Muscle of leg (tissue), 3 donors: ENCODE measurements at regions not wholly inside any gene's neighbourhood (a gene's known extent, or its start where the extent isn't known, plus 50 kb on each side); places are given as distances from the start of the nearest gene placed in this dataset.

Experiments
- DNase-seq: peaks from one replicate; pipeline ENCODE4 v3.0.0; 2013
- H3K27ac ChIP-seq: one replicate; pipeline ENCODE4 v1.5.1; 2013; ENCODE audit warnings: mild to moderate bottlenecking, low read length, control low read depth
- H3K27me3 ChIP-seq: one replicate; pipeline ENCODE4 v1.6.1; 2013; ENCODE audit warnings: low read length; ENCODE audit not compliant: control insufficient read depth, insufficient read depth
- H3K36me3 ChIP-seq: one replicate; pipeline ENCODE4 v1.6.1; 2013; ENCODE audit warnings: low read length; ENCODE audit not compliant: control insufficient read depth, insufficient read depth
- H3K4me1 ChIP-seq: one replicate; pipeline ENCODE4 v1.6.1; 2013; ENCODE audit warnings: low read length; ENCODE audit not compliant: control insufficient read depth, insufficient read depth
- H3K4me3 ChIP-seq: one replicate; pipeline ENCODE4 v1.5.1; 2013; ENCODE audit warnings: low read length, control low read depth
- H3K9me3 ChIP-seq: replicated peaks from 2 replicates; pipeline ENCODE4 v1.6.1; 2013; ENCODE audit warnings: low read depth, low read length; ENCODE audit not compliant: control insufficient read depth
- WGBS: methylation state at CpG from one replicate; pipeline ENCODE4 v1.1.5; 2013; ENCODE audit warnings: missing lambda C conversion rate; ENCODE audit not compliant: insufficient coverage; 5-methylcytosine and 5-hydroxymethylcytosine counted together

- DNase-seq = peak; percentile 39
- Histone ChIP-seq H3K27me3 (peaks cover 4% of the 10 kb centered on the region), H3K4me1 (no peaks in the 10 kb centered on the region), H3K36me3 (no peaks in the 10 kb centered on the region), H3K27ac (no peak overlapping the region), H3K9me3 (no peaks in the 10 kb centered on the region), H3K4me3 (no peak overlapping the region)
- 40% methylated on average over 10 of the region's 10 CpGs for WGBS
These were observed 1378.9 kb downstream of the TBC1D22A start for GRCh38 chr22:48141301-48141700.

GRCh38 chr22:48140261-48140813 is 1377.9 kb downstream of the TBC1D22A start:
- no peak for DNase-seq
- Histone ChIP-seq H3K36me3 (no peaks in the 10 kb centered on the region), H3K4me1 (no peaks in the 10 kb centered on the region), H3K4me3 (no peak overlapping the region), H3K27ac (no peak overlapping the region), H3K9me3 (no peaks in the 10 kb centered on the region), H3K27me3 (peaks cover 3% of the 10 kb centered on the region)
- WGBS = 83% methylated on average over 9 of the region's 10 CpGs

- Histone ChIP-seq H3K9me3 (no peaks in the 10 kb centered on the region), H3K27me3 (peaks cover 3% of the 10 kb centered on the region), H3K4me3 (no peak overlapping the region), H3K4me1 (no peaks in the 10 kb centered on the region), H3K36me3 (no peaks in the 10 kb centered on the region), H3K27ac (no peak overlapping the region)
- no peak for DNase-seq
- WGBS = 65% methylated on average over 7 of the region's 8 CpGs
These were observed 1377.3 kb downstream of the TBC1D22A start for GRCh38 chr22:48139776-48140175.

- 49% methylated on average over 10 of the region's 11 CpGs for WGBS
- no peaks in the 10 kb centered on the region for H3K4me1 ChIP-seq
- H3K27ac ChIP-seq = no peak overlapping the region
- peaks cover 2% of the 10 kb centered on the region for H3K9me3 ChIP-seq
- H3K4me3 ChIP-seq = no peak overlapping the region
- peaks cover 3% of the 10 kb centered on the region for H3K27me3 ChIP-seq
- no peak for DNase-seq
- no peaks in the 10 kb centered on the region for H3K36me3 ChIP-seq
These were observed 1376.4 kb downstream of the TBC1D22A start for GRCh38 chr22:48138855-48139254.

GRCh38 chr22:48138427-48138826 is 1376.0 kb downstream of the TBC1D22A start:
- Histone ChIP-seq H3K27me3 (peaks cover 3% of the 10 kb centered on the region), H3K4me3 (no peak overlapping the region), H3K36me3 (no peaks in the 10 kb centered on the region), H3K9me3 (peaks cover 2% of the 10 kb centered on the region), H3K27ac (no peak overlapping the region), H3K4me1 (no peaks in the 10 kb centered on the region)
- no CpG with 5 or more reads among the region's 3 CpGs for WGBS
- no peak for DNase-seq

- H3K9me3 ChIP-seq = peaks cover 2% of the 10 kb centered on the region
- no peaks in the 10 kb centered on the region for H3K4me1 ChIP-seq
- H3K4me3 ChIP-seq = no peak overlapping the region
- WGBS = 37% methylated on average over 7 of the region's 10 CpGs
- peak; percentile 38 for DNase-seq
- no peak overlapping the region for H3K27ac ChIP-seq
- no peaks in the 10 kb centered on the region for H3K36me3 ChIP-seq
- H3K27me3 ChIP-seq = peaks cover 3% of the 10 kb centered on the region
These were observed 1375.2 kb downstream of the TBC1D22A start for GRCh38 chr22:48137640-48138039.

- no peak overlapping the region for H3K4me3 ChIP-seq
- DNase-seq = no peak
- H3K27ac ChIP-seq = no peak overlapping the region
- H3K4me1 ChIP-seq = no peaks in the 10 kb centered on the region
- H3K27me3 ChIP-seq = peaks cover 2% of the 10 kb centered on the region
- no peaks in the 10 kb centered on the region for H3K36me3 ChIP-seq
- WGBS = 77% methylated on average over 5 of the region's 8 CpGs
- peaks cover 2% of the 10 kb centered on the region for H3K9me3 ChIP-seq
These were observed 1373.1 kb downstream of the TBC1D22A start for GRCh38 chr22:48135592-48135991.

- Histone ChIP-seq H3K27me3 (peaks cover 2% of the 10 kb centered on the region), H3K36me3 (no peaks in the 10 kb centered on the region), H3K4me3 (no peak overlapping the region), H3K27ac (no peak overlapping the region), H3K9me3 (no peaks in the 10 kb centered on the region), H3K4me1 (no peaks in the 10 kb centered on the region)
- DNase-seq = no peak
- no CpG with 5 or more reads among the region's 3 CpGs for WGBS
These were observed 1363.0 kb downstream of the TBC1D22A start for GRCh38 chr22:48125416-48125815.

GRCh38 chr22:48121984-48122383 is 1359.5 kb downstream of the TBC1D22A start:
- Histone ChIP-seq H3K4me3 (no peak overlapping the region), H3K27ac (no peak overlapping the region), H3K36me3 (no peaks in the 10 kb centered on the region), H3K9me3 (no peaks in the 10 kb centered on the region), H3K27me3 (no peaks in the 10 kb centered on the region), H3K4me1 (no peaks in the 10 kb centered on the region)
- WGBS = 91% methylated on average over 16 of the region's 16 CpGs
- DNase-seq = no peak

GRCh38 chr22:48118654-48119053 is 1356.2 kb downstream of the TBC1D22A start:
- H3K27ac ChIP-seq = no peak overlapping the region
- H3K36me3 ChIP-seq = no peaks in the 10 kb centered on the region
- no peaks in the 10 kb centered on the region for H3K27me3 ChIP-seq
- no peak for DNase-seq
- no peaks in the 10 kb centered on the region for H3K9me3 ChIP-seq
- H3K4me1 ChIP-seq = no peaks in the 10 kb centered on the region
- 67% methylated on average over 7 of the region's 7 CpGs for WGBS
- no peak overlapping the region for H3K4me3 ChIP-seq

GRCh38 chr22:48116871-48117270 is 1354.4 kb downstream of the TBC1D22A start:
- Histone ChIP-seq H3K27me3 (no peaks in the 10 kb centered on the region), H3K4me3 (no peak overlapping the region), H3K27ac (no peak overlapping the region), H3K4me1 (no peaks in the 10 kb centered on the region), H3K36me3 (no peaks in the 10 kb centered on the region), H3K9me3 (no peaks in the 10 kb centered on the region)
- DNase-seq = no peak
- no CpG with 5 or more reads among the region's 4 CpGs for WGBS
